ENCODE measurements at regions not wholly inside any gene's neighbourhood (a gene's known extent, or its start where the extent isn't known, plus 50 kb on each side); places are given as distances from the start of the nearest gene placed in this dataset.

DNA sequence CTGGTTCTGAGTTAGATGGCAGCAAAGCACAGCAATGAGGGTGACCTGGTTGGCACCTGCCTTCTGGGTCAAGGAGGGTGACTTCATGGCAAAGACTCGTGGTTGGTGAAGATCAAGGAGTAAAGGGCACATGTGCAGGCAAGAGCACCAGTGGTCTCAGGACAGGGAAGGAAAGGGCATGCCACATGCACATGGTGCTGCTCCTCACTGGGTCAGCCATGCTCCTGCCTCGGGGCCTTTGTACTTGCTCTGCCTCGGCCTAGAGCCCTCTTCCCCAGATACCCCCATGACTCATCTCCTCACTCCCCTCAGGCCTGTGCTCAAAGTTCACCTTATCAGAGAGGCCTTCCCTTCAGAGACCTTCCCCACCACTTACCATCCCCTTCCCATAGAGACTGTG lies 106.7 kb upstream of the KDM7A start:
- Mint-ChIP-seq H3K27ac (no peak overlapping the region), H3K9me3 (peaks cover 12% of the 10 kb centered on the region), H3K27me3 (ENCODE audit: insufficient read depth) (peaks cover 61% of the 10 kb centered on the region), H3K36me3 (ENCODE audit: low read depth) (no peaks in the 10 kb centered on the region; the same call in 1 of the 2 replicates), H3K4me1 (ENCODE audit: low read depth) (no peaks in the 10 kb centered on the region), H3K4me3 (no peak overlapping the region)
- DNase-seq: no peak
- TF ChIP-seq, protein P1, sequence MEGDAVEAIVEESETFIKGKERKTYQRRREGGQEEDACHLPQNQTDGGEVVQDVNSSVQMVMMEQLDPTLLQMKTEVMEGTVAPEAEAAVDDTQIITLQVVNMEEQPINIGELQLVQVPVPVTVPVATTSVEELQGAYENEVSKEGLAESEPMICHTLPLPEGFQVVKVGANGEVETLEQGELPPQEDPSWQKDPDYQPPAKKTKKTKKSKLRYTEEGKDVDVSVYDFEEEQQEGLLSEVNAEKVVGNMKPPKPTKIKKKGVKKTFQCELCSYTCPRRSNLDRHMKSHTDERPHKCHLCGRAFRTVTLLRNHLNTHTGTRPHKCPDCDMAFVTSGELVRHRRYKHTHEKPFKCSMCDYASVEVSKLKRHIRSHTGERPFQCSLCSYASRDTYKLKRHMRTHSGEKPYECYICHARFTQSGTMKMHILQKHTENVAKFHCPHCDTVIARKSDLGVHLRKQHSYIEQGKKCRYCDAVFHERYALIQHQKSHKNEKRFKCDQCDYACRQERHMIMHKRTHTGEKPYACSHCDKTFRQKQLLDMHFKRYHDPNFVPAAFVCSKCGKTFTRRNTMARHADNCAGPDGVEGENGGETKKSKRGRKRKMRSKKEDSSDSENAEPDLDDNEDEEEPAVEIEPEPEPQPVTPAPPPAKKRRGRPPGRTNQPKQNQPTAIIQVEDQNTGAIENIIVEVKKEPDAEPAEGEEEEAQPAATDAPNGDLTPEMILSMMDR (IDR thresholded peaks at IDR 0.05): no peak

DNA sequence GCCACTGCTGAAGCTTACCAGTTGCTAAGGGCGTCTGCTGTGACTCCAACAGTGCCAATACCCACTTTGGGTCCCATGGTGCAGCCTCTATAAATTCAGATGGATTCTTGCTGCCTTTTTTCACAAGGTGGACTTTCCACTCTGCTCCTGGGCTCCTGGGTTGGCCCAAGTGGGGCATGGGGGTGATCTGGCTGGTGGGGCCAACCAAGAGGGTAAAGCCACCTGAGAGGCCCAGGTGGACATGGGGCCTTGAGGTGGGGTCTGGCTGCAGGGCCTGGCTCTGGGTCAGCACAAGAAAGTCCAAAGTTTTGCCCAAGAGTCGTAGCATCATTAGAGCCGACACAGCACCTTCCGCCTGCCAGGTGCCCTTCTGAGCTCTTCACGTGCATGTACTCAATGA lies 105.2 kb upstream of the KDM7A start:
- TF ChIP-seq, protein P1 (IDR thresholded peaks at IDR 0.05): no peak
- Mint-ChIP-seq H3K27ac (no peak overlapping the region), H3K36me3 (ENCODE audit: low read depth) (no peaks in the 10 kb centered on the region; the same call in 1 of the 2 replicates), H3K4me3 (no peak overlapping the region), H3K4me1 (ENCODE audit: low read depth) (no peaks in the 10 kb centered on the region), H3K9me3 (peaks cover 12% of the 10 kb centered on the region), H3K27me3 (ENCODE audit: insufficient read depth) (peaks cover 56% of the 10 kb centered on the region)
- DNase-seq: no peak

DNA sequence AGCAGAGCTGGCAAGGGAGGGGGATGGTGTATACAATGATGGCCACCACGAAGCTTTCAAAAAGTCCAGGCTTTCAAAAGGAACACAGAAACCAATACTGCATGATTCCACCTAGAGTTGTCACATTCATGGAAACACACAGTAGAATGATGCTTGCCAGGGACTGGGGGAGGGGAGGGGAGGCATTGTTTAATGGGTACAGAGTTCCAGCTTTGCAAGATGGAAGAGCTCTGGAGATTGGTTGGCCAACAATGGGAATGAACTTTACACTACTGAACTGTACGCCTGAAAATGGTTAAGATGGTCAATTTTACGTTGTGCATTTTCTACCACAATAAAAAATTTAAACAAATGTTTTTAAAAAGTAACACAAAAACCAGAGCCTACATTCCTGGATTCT lies 104.5 kb upstream of the KDM7A start:
- Mint-ChIP-seq H3K4me1 (ENCODE audit: low read depth) (no peaks in the 10 kb centered on the region), H3K27ac (no peak overlapping the region), H3K36me3 (ENCODE audit: low read depth) (no peaks in the 10 kb centered on the region; the same call in 1 of the 2 replicates), H3K27me3 (ENCODE audit: insufficient read depth) (peaks cover 62% of the 10 kb centered on the region), H3K4me3 (no peak overlapping the region), H3K9me3 (peaks cover 12% of the 10 kb centered on the region)
- TF ChIP-seq, protein P1 (IDR thresholded peaks at IDR 0.05): no peak
- DNase-seq: no peak

DNA sequence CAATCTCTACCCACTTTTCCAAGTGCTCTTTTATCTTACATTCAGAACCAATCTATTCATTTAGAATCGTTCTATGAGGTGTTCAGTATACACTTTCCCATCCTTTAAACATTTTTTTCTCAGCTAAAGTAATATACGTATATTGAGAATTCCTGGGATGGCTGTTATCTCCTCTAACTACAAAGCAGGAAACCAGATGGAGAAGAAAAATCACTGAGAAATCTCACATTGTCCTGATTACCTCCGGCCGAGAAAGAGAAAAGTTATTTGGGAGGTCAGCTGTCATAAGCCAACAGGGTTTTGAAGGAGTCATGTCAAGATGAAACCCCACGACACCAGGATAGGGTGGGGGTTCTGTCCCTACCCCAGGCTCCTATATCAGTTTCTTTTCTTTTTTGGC lies 99.2 kb upstream of the KDM7A start:
- Mint-ChIP-seq H3K9me3 (no peaks in the 10 kb centered on the region), H3K4me1 (ENCODE audit: low read depth) (no peaks in the 10 kb centered on the region), H3K4me3 (no peak overlapping the region), H3K27ac (no peak overlapping the region), H3K36me3 (ENCODE audit: low read depth) (no peaks in the 10 kb centered on the region), H3K27me3 (ENCODE audit: insufficient read depth) (peaks cover 37% of the 10 kb centered on the region)
- no peak for DNase-seq
- TF ChIP-seq, protein P1 (IDR thresholded peaks at IDR 0.05): no peak

DNA sequence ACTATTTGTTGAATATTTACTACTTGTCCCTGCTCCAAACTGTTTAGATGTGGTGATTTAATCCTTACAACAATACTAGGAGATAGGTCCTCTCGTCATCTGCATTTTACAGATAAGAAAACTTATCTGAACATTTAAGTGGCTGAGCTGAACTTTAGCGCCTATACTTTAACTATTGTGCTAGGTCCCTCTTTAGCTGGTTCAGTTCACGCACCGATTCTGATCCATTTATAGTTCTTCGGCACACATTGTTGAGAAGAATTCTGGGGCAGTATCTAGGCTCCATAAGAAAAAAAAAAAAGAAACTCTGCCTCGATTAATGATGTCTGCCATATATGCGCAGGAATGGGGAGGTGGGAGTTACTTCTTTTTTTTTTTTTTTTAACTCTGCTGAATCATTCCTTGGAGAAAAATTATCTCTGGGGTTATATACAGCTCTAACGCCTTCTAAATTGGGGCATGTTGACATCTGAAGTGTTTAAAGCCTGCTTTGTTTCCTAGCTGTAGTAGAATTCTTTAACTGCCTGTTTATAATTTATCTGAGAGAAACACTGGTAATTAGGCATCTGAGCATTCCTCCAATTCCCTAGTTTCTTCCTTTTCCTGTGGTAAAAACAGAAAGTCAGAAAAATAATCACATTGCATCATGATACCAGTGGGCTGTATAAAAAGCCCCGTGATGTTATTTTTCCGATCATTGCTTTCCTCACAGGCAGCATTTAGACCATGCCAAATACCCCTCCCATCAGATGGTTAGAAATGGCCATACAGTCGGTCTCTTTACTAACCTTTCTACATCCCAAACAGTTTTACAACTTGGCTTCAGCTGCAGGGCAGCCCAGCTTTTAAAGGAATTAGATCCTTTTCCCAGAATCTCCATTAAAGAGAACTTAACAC lies 98.5 kb upstream of the KDM7A start:
- Mint-ChIP-seq H3K4me1 (ENCODE audit: low read depth) (no peaks in the 10 kb centered on the region), H3K9me3 (no peaks in the 10 kb centered on the region), H3K36me3 (ENCODE audit: low read depth) (no peaks in the 10 kb centered on the region), H3K27me3 (ENCODE audit: insufficient read depth) (peaks cover 32% of the 10 kb centered on the region), H3K4me3 (no peak overlapping the region), H3K27ac (no peak overlapping the region)
- DNase-seq: no peak
- TF ChIP-seq, protein P1 (IDR thresholded peaks at IDR 0.05): no peak
